ENCODE measurements at regions not wholly inside any gene's neighbourhood (a gene's known extent, or its start where the extent isn't known, plus 50 kb on each side); places are given as distances from the start of the nearest gene placed in this dataset.

DNA sequence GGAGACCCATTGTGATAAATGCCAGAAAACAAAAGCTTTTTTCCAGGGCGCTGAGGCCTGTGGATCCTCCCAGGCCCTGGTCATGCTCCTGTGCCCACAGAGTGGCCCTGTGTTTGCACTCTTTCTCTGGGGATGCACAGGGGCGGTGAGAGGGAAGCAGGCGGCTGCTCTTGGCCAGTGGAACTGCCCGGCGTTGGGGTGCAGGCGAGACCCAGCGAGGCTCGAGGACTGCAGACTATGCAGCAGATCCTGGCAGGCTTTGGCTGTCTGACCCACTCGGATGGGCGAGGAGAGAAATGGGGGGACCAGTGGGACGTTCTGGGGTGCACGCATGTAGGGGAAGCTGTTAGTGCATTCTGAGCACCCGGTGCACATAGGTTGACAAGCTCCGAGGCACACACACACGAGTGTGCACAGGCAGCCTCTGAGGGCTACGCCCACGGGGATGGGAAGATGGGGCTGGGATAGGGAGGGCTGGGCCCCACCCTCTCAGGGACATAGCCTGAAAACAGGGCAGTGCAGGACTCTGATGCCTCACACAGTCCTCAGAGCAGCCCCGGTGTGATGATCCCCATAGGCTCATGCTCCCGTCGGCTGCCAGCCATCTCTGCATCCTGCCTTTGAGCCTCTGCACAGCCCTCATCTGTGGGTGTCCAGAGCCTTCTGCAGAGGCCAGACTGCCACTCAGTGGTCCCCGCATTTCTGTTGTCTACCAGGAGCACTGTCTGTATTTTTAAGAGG, 1233.5 kb downstream of the BRD1 start:
- Histone ChIP-seq H3K27me3 (ENCODE audit: control insufficient read depth, low read length) (no peaks in the 10 kb centered on the region), H3F3A (ENCODE audit: control insufficient read depth, insufficient read depth) (no peaks in the 10 kb centered on the region), H3K79me2 (ENCODE audit: control insufficient read depth, low read length) (no peaks in the 10 kb centered on the region), H3K36me3 (ENCODE audit: control insufficient read depth, low read length) (no peaks in the 10 kb centered on the region), H3K9me2 (replicated peaks; ENCODE audit: control insufficient read depth, low read length) (no peaks in the 10 kb centered on the region), H3K9me3 (ENCODE audit: control insufficient read depth, insufficient read depth, low read length) (no peaks in the 10 kb centered on the region; the same call in 1 of the 2 replicates), H4K20me1 (ENCODE audit: control insufficient read depth, insufficient read depth, low read depth, low read length) (no peaks in the 10 kb centered on the region), H3K27ac (ENCODE audit: low read depth, low read length) (no peak overlapping the region), H3K4me1 (ENCODE audit: control insufficient read depth, low read length) (no peaks in the 10 kb centered on the region), H3K4me2 (ENCODE audit: low read length) (no peak overlapping the region), H3K4me3 (ENCODE audit: low read length) (no peak overlapping the region)
- no peak for TF ChIP-seq EZH2phosphoT487 (IDR thresholded peaks at IDR 0.05; ENCODE audit: borderline replicate concordance, low read length)
- TF ChIP-seq, protein P1, sequence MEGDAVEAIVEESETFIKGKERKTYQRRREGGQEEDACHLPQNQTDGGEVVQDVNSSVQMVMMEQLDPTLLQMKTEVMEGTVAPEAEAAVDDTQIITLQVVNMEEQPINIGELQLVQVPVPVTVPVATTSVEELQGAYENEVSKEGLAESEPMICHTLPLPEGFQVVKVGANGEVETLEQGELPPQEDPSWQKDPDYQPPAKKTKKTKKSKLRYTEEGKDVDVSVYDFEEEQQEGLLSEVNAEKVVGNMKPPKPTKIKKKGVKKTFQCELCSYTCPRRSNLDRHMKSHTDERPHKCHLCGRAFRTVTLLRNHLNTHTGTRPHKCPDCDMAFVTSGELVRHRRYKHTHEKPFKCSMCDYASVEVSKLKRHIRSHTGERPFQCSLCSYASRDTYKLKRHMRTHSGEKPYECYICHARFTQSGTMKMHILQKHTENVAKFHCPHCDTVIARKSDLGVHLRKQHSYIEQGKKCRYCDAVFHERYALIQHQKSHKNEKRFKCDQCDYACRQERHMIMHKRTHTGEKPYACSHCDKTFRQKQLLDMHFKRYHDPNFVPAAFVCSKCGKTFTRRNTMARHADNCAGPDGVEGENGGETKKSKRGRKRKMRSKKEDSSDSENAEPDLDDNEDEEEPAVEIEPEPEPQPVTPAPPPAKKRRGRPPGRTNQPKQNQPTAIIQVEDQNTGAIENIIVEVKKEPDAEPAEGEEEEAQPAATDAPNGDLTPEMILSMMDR (IDR thresholded peaks at IDR 0.05; ENCODE audit: low read depth, low read length, poor library complexity, severe bottlenecking): no peak

DNA sequence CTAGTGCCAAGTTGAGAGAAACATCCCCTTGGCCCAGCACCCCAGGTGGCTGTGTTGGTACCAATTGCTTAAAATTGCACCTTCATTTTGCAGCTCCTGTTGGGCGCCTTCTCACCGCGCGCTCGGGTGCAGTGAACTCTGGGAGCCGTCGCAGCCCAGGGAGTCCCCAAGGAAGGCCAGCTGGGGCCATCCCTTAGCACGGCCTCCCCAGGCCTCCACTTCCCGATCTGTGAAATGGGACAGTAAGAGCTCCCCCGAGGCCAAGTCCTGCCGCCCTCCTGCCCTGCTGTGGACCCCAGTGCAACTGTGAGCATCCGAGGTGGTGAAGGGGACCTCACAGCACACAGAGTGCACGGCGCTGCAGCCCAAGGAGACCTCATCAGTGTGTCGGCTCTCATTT, 1234.1 kb downstream of the BRD1 start:
- Histone ChIP-seq H3K27ac (ENCODE audit: low read depth, low read length) (no peak overlapping the region), H3F3A (ENCODE audit: control insufficient read depth, insufficient read depth) (no peaks in the 10 kb centered on the region), H3K4me2 (ENCODE audit: low read length) (no peak overlapping the region), H3K36me3 (ENCODE audit: control insufficient read depth, low read length) (no peaks in the 10 kb centered on the region), H4K20me1 (ENCODE audit: control insufficient read depth, insufficient read depth, low read depth, low read length) (no peaks in the 10 kb centered on the region), H3K9me2 (replicated peaks; ENCODE audit: control insufficient read depth, low read length) (no peaks in the 10 kb centered on the region), H3K4me3 (ENCODE audit: low read length) (no peak overlapping the region), H3K9me3 (ENCODE audit: control insufficient read depth, insufficient read depth, low read length) (no peaks in the 10 kb centered on the region; the same call in 1 of the 2 replicates), H3K27me3 (ENCODE audit: control insufficient read depth, low read length) (no peaks in the 10 kb centered on the region), H3K79me2 (ENCODE audit: control insufficient read depth, low read length) (no peaks in the 10 kb centered on the region), H3K4me1 (ENCODE audit: control insufficient read depth, low read length) (no peaks in the 10 kb centered on the region)
- TF ChIP-seq, protein P1 (IDR thresholded peaks at IDR 0.05; ENCODE audit: low read depth, low read length, poor library complexity, severe bottlenecking): no peak
- TF ChIP-seq EZH2phosphoT487 (IDR thresholded peaks at IDR 0.05; ENCODE audit: borderline replicate concordance, low read length): no peak

DNA sequence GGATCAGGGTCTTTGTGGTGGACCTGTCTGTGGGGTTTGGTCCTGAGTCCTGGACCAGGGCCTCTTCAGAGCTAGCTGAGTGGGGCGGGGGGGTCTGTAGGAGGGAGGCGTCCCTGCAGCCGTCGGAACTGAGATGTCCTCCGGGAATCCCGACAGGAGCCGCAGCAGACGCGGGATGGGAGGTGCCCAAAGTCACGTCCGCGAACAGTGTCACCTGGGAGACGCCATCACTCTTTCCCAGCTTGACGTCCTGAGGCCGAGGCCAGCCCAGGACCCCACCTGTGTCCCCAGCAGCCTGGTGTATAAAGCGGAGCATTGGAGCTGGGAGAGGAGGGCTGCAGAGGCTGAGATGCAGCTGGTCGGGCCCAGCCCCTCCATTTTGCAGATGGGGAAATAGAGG, 1234.7 kb downstream of the BRD1 start:
- no peaks in the 10 kb centered on the region for H3K79me2 ChIP-seq (ENCODE audit: control insufficient read depth, low read length)
- H3K4me1 ChIP-seq (ENCODE audit: control insufficient read depth, low read length): no peaks in the 10 kb centered on the region
- no peaks in the 10 kb centered on the region for H3F3A ChIP-seq (ENCODE audit: control insufficient read depth, insufficient read depth)
- no peaks in the 10 kb centered on the region for H3K27me3 ChIP-seq (ENCODE audit: control insufficient read depth, low read length)
- no peaks in the 10 kb centered on the region for H3K9me3 ChIP-seq (ENCODE audit: control insufficient read depth, insufficient read depth, low read length)
- H3K27ac ChIP-seq (ENCODE audit: low read depth, low read length): no peak overlapping the region
- no peak overlapping the region for H3K4me3 ChIP-seq (ENCODE audit: low read length)
- no peak overlapping the region for H3K4me2 ChIP-seq (ENCODE audit: low read length)
- TF ChIP-seq, protein P1 (IDR thresholded peaks at IDR 0.05; ENCODE audit: low read depth, low read length, poor library complexity, severe bottlenecking): no peak
- no peak for TF ChIP-seq EZH2phosphoT487 (IDR thresholded peaks at IDR 0.05; ENCODE audit: borderline replicate concordance, low read length)
- no peaks in the 10 kb centered on the region for H4K20me1 ChIP-seq (ENCODE audit: control insufficient read depth, insufficient read depth, low read depth, low read length)
- H3K9me2 ChIP-seq (replicated peaks; ENCODE audit: control insufficient read depth, low read length): no peaks in the 10 kb centered on the region
- no peaks in the 10 kb centered on the region for H3K36me3 ChIP-seq (ENCODE audit: control insufficient read depth, low read length)
